ENCODE measurements at regions not wholly inside any gene's neighbourhood (a gene's known extent, or its start where the extent isn't known, plus 50 kb on each side); places are given as distances from the start of the nearest gene placed in this dataset.

- no peak for DNase-seq (ENCODE audit: low read depth in 2 of 2)
Observed at GRCh38 chr21:22393324-22393723, 1395.1 kb downstream of the NCAM2 start.

GRCh38 chr21:22395965-22396364, 1397.8 kb downstream of the NCAM2 start:
- DNase-seq (ENCODE audit: low read depth in 2 of 2): no peak

GRCh38 chr21:22399681-22400514, 1401.7 kb downstream of the NCAM2 start:
- DNase-seq (ENCODE audit: low read depth in 2 of 2): no peak

- no peak for DNase-seq (ENCODE audit: low read depth in 2 of 2)
Observed at GRCh38 chr21:22409571-22409970, 1411.4 kb downstream of the NCAM2 start.

GRCh38 chr21:22416555-22416954, 1418.3 kb downstream of the NCAM2 start:
- no peak for DNase-seq (ENCODE audit: low read depth in 2 of 2)

- no peak for DNase-seq (ENCODE audit: low read depth in 2 of 2)
Observed at GRCh38 chr21:22421416-22422180, 1423.4 kb downstream of the NCAM2 start.

GRCh38 chr21:22438428-22439086, 1440.3 kb downstream of the NCAM2 start:
- DNase-seq (ENCODE audit: low read depth in 2 of 2): no peak

- DNase-seq (ENCODE audit: low read depth in 2 of 2): no peak
Observed at GRCh38 chr21:22444990-22445389, 1446.8 kb downstream of the NCAM2 start.

- no peak for DNase-seq (ENCODE audit: low read depth in 2 of 2)
Observed at GRCh38 chr21:22450507-22450906, 1452.3 kb downstream of the NCAM2 start.

- DNase-seq (ENCODE audit: low read depth in 2 of 2): no peak
Observed at GRCh38 chr21:22456241-22456640, 1458.0 kb downstream of the NCAM2 start.

GRCh38 chr21:22468893-22469292, 1470.7 kb downstream of the NCAM2 start:
- no peak for DNase-seq (ENCODE audit: low read depth in 2 of 2)

GRCh38 chr21:22474403-22474802, 1476.2 kb downstream of the NCAM2 start:
- no peak for DNase-seq (ENCODE audit: low read depth in 2 of 2)

GRCh38 chr21:22476214-22476613, 1478.0 kb downstream of the NCAM2 start:
- no peak for DNase-seq (ENCODE audit: low read depth in 2 of 2)

- DNase-seq (ENCODE audit: low read depth in 2 of 2): no peak
Observed at GRCh38 chr21:22476726-22477646, 1478.8 kb downstream of the NCAM2 start.

- DNase-seq (ENCODE audit: low read depth in 2 of 2): no peak
Observed at GRCh38 chr21:22490049-22490448, 1491.8 kb downstream of the NCAM2 start.

GRCh38 chr21:22516230-22516629, 1518.0 kb downstream of the NCAM2 start:
- no peak for DNase-seq (ENCODE audit: low read depth in 2 of 2)

- no peak for DNase-seq (ENCODE audit: low read depth in 2 of 2)
Observed at GRCh38 chr21:22535630-22536029, 1537.4 kb downstream of the NCAM2 start.

GRCh38 chr21:22536509-22536908, 1538.3 kb downstream of the NCAM2 start:
- DNase-seq (ENCODE audit: low read depth in 2 of 2): no peak

- DNase-seq (ENCODE audit: low read depth in 2 of 2): no peak
Observed at GRCh38 chr21:22544747-22545146, 1546.5 kb downstream of the NCAM2 start.

GRCh38 chr21:22552390-22552789, 1554.2 kb downstream of the NCAM2 start:
- DNase-seq (ENCODE audit: low read depth in 2 of 2): no peak

GRCh38 chr21:22554690-22555316, 1556.6 kb downstream of the NCAM2 start:
- DNase-seq (ENCODE audit: low read depth in 2 of 2): no peak

Data from stimulated activated CD8-positive, alpha-beta memory T cell treated with anti-CD3 and anti-CD28 coated beads, Interleukin-2, amount 100 ng/mL, for 1 hour (primary cell).